Epithelial cell of proximal tubule (primary cell): ENCODE measurements at regions not wholly inside any gene's neighbourhood (a gene's known extent, or its start where the extent isn't known, plus 50 kb on each side); places are given as distances from the start of the nearest gene placed in this dataset.

Experiments
- DNase-seq: peaks from one replicate; pipeline ENCODE4 v3.0.0-alpha.2; 2011; ENCODE audit warnings: low read depth
- H3K4me3 ChIP-seq: 2 replicates; pipeline ENCODE4 v1.5.1; 2011; ENCODE audit warnings: low read depth, mild to moderate bottlenecking, low read length
- TF ChIP-seq, protein P1 (sequence below): conservative IDR thresholded peaks from 2 replicates; pipeline ENCODE4 v1.5.1; 2012; ENCODE audit warnings: low read depth, mild to moderate bottlenecking, low read length

DNA sequence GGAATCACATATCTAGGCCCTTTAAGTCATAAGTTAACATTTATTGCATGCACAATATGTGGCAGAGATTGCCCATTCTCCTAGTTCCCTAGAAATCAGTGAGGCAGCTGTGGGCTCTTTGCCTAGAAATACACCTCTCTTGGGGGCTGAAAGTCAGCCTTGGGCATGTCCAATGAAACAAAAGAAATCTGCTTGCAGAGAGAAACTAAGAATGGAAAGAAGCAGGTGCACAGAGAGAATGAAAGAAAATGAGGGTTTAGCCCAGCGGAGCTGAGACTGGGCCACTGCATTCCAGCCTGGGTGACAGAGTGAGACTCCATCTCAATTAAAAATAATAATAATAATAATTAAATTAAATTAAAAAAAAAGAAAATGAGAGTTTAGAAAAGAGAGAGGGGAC, 57.3 kb upstream of the DAB2 start:
- no peak for DNase-seq
- TF ChIP-seq, protein P1, sequence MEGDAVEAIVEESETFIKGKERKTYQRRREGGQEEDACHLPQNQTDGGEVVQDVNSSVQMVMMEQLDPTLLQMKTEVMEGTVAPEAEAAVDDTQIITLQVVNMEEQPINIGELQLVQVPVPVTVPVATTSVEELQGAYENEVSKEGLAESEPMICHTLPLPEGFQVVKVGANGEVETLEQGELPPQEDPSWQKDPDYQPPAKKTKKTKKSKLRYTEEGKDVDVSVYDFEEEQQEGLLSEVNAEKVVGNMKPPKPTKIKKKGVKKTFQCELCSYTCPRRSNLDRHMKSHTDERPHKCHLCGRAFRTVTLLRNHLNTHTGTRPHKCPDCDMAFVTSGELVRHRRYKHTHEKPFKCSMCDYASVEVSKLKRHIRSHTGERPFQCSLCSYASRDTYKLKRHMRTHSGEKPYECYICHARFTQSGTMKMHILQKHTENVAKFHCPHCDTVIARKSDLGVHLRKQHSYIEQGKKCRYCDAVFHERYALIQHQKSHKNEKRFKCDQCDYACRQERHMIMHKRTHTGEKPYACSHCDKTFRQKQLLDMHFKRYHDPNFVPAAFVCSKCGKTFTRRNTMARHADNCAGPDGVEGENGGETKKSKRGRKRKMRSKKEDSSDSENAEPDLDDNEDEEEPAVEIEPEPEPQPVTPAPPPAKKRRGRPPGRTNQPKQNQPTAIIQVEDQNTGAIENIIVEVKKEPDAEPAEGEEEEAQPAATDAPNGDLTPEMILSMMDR, result no peak

DNA sequence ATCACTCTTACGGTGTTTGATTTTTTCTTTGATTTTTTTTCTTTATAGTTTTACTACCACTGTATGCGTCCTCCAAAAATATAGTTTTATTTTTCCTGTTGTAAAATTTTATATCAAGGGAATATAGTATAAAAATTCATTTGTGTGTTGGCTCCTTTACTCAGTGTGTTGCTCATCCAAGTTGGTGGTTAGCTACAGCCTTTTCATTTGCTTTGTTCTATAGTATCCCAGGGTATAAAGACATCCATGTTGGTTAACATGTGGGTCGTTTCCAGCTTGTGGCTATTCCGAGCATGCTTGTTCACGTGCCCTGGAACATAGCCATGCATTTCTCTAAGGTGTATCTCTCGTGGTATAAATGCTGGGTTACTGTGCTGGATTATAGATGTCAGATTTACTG, 54.8 kb upstream of the DAB2 start:
- no peak for DNase-seq
- no peak overlapping the region for H3K4me3 ChIP-seq
- TF ChIP-seq, protein P1, result no peak

More for the DNA sequence above, 57.3 kb upstream of the DAB2 start:
- H3K4me3 ChIP-seq, result no peak overlapping the region

DNA sequence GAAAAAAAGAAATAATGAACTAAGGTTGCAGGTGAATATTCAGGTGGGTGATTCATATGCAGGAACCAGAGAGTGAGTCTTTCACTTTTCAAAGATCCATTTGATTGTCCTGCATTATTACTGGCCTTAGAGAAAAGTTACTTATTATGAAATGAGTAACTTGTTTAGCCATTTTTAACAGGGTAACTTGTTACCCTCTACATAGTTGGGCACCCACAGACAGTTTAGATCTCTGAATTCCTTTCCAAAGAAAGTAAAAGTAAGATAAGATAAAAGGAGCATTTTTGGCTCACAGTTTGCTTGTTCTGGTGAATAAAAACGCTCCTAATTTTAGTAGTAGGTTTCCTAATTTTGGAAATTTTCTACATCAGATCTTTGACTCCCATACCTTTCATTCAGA, 54.1 kb upstream of the DAB2 start:
- no peak overlapping the region for H3K4me3 ChIP-seq
- TF ChIP-seq, protein P1, result no peak
- no peak for DNase-seq

DNA sequence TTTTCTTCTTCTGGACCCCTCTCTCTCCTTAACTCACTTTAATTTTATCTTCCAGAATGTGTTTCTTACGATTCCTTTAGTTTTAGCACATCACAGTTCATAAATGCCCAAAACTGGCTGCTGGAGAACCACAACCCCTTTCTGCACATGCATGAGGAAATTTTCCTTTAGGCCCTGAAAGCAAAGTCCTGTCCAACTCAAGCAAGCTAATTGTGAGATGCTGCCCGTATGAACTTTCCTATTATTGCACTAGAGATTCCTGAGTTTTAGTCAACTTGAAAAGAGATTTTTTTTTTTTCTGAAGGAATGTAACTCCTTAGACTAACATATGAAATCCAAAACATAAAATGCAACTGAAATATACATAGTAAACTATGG, 52.1 kb upstream of the DAB2 start:
- no peak overlapping the region for H3K4me3 ChIP-seq
- TF ChIP-seq, protein P1, result no peak
- no peak for DNase-seq

DNA sequence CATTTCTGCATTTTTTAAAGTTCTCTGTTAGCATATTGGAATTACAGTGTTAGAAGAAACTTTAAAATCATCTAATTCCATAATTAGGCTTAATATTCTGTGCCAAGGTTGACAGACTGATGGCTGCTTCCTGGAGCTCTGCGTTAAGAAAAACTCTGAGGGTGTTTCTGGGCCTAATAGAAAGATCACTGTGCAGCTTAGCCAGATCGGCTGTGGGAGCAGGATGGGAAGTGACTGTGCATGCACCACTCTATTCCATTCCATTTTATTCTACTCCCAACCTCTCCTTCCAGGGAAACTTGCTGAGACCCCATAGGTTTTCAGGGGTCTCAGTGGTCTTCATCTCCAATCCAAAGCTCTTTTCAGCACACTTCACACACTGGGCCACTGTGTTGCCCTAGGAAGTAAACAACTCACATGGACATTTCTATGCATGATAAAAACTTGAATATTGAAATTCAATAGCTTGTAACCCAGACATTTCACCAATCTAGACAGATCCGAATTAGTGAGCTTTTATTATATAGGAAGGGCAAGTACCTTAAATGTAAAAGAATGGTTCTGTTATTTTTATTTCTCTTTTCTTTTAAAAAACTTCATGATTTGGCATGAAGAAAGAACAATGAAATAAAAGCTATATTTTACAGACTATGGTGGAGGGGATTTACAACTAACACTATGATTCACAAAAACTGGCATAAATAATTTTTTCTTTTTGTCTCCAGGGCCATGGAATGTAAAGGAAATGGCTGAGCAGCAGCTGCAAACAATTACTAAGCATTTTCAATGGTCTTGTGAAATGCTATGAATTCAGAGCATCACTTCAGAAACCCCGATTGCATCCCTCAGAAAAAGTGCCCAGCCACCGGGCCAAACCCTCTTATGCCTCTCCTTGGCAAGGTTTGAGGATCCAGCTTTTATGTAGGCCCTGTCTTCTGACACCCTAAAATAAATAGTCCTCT, 51.4 kb upstream of the DAB2 start:
- TF ChIP-seq, protein P1, result no peak
- DNase-seq, result no peak
- no peak overlapping the region for H3K4me3 ChIP-seq

DNA sequence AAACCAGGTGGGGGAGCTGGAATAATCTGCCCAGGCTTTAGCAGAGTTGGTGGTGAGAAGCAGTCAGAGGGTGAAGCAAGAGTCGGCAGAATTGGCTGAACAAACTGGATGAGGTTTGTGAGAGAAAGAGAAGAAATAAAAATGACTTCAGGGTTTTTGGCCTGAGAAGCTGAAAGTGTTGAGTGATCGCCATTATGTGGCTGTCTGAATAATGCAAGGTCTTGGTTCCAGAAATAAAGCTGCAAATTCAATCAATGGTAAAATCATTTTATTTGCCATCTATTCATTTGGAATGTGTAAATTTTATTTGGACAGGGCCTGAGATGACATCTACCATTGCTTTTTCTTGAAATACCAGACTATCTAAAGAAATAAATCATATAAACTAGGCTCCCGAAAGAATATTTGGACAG, 50.4 kb upstream of the DAB2 start:
- no peak overlapping the region for H3K4me3 ChIP-seq
- DNase-seq, result no peak
- TF ChIP-seq, protein P1, result no peak
